ENCODE measurements at regions not wholly inside any gene's neighbourhood (a gene's known extent, or its start where the extent isn't known, plus 50 kb on each side); places are given as distances from the start of the nearest gene placed in this dataset.

GRCh38 chrX:64097891-64098290, 107.6 kb downstream of the AMER1 start:
- TF ChIP-seq, protein P1, sequence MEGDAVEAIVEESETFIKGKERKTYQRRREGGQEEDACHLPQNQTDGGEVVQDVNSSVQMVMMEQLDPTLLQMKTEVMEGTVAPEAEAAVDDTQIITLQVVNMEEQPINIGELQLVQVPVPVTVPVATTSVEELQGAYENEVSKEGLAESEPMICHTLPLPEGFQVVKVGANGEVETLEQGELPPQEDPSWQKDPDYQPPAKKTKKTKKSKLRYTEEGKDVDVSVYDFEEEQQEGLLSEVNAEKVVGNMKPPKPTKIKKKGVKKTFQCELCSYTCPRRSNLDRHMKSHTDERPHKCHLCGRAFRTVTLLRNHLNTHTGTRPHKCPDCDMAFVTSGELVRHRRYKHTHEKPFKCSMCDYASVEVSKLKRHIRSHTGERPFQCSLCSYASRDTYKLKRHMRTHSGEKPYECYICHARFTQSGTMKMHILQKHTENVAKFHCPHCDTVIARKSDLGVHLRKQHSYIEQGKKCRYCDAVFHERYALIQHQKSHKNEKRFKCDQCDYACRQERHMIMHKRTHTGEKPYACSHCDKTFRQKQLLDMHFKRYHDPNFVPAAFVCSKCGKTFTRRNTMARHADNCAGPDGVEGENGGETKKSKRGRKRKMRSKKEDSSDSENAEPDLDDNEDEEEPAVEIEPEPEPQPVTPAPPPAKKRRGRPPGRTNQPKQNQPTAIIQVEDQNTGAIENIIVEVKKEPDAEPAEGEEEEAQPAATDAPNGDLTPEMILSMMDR (tag by site-specific recombination; IDR thresholded peaks at IDR 0.05): no peak
- no peak for TF ChIP-seq ZNF701 (tag by site-specific recombination; IDR thresholded peaks at IDR 0.05)
- no peak for TF ChIP-seq RBAK (tag by site-specific recombination; IDR thresholded peaks at IDR 0.05)
- TF ChIP-seq, protein P2, sequence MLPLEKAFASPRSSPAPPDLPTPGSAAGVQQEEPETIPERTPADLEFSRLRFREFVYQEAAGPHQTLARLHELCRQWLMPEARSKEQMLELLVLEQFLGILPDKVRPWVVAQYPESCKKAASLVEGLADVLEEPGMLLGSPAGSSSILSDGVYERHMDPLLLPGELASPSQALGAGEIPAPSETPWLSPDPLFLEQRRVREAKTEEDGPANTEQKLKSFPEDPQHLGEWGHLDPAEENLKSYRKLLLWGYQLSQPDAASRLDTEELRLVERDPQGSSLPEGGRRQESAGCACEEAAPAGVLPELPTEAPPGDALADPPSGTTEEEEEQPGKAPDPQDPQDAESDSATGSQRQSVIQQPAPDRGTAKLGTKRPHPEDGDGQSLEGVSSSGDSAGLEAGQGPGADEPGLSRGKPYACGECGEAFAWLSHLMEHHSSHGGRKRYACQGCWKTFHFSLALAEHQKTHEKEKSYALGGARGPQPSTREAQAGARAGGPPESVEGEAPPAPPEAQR (tag by site-specific recombination; IDR thresholded peaks at IDR 0.05): no peak
- no peak for TF ChIP-seq ZNF549 (tag by site-specific recombination; IDR thresholded peaks at IDR 0.05)
- TF ChIP-seq, protein P3, sequence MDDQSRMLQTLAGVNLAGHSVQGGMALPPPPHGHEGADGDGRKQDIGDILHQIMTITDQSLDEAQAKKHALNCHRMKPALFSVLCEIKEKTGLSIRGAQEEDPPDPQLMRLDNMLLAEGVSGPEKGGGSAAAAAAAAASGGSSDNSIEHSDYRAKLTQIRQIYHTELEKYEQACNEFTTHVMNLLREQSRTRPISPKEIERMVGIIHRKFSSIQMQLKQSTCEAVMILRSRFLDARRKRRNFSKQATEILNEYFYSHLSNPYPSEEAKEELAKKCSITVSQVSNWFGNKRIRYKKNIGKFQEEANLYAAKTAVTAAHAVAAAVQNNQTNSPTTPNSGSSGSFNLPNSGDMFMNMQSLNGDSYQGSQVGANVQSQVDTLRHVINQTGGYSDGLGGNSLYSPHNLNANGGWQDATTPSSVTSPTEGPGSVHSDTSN (CRISPR knock-in tag; IDR thresholded peaks at IDR 0.05): no peak
- TF ChIP-seq, protein P4, sequence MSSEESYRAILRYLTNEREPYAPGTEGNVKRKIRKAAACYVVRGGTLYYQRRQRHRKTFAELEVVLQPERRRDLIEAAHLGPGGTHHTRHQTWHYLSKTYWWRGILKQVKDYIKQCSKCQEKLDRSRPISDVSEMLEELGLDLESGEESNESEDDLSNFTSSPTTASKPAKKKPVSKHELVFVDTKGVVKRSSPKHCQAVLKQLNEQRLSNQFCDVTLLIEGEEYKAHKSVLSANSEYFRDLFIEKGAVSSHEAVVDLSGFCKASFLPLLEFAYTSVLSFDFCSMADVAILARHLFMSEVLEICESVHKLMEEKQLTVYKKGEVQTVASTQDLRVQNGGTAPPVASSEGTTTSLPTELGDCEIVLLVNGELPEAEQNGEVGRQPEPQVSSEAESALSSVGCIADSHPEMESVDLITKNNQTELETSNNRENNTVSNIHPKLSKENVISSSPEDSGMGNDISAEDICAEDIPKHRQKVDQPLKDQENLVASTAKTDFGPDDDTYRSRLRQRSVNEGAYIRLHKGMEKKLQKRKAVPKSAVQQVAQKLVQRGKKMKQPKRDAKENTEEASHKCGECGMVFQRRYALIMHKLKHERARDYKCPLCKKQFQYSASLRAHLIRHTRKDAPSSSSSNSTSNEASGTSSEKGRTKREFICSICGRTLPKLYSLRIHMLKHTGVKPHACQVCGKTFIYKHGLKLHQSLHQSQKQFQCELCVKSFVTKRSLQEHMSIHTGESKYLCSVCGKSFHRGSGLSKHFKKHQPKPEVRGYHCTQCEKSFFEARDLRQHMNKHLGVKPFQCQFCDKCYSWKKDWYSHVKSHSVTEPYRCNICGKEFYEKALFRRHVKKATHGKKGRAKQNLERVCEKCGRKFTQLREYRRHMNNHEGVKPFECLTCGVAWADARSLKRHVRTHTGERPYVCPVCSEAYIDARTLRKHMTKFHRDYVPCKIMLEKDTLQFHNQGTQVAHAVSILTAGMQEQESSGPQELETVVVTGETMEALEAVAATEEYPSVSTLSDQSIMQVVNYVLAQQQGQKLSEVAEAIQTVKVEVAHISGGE (tag by site-specific recombination; conservative IDR thresholded peaks at IDR 0.05; ENCODE audit: low read depth): no peak
- no peak for TF ChIP-seq ZNF274 (IDR thresholded peaks at IDR 0.05; ENCODE audit: low read length)
- TF ChIP-seq ZNF274 (tag by site-specific recombination; IDR thresholded peaks at IDR 0.05; ENCODE audit: borderline replicate concordance): no peak
- no peak for TF ChIP-seq ZBTB17 (tag by site-specific recombination; IDR thresholded peaks at IDR 0.05)
- no peak for TF ChIP-seq MZF1 (tag by site-specific recombination; IDR thresholded peaks at IDR 0.05; ENCODE audit: borderline replicate concordance)
- no peak for TF ChIP-seq ZEB2 (tag by site-specific recombination; IDR thresholded peaks at IDR 0.05)
- no peak for TF ChIP-seq TCF7L2 (IDR thresholded peaks at IDR 0.05; ENCODE audit: borderline replicate concordance, low read depth, low read length)
- TF ChIP-seq ZNF2 (tag by site-specific recombination; IDR thresholded peaks at IDR 0.05): no peak

Data from HEK293 (cell line).